Erythroblast (primary cell): ENCODE measurements at regions not wholly inside any gene's neighbourhood (a gene's known extent, or its start where the extent isn't known, plus 50 kb on each side); places are given as distances from the start of the nearest gene placed in this dataset.

Experiments
- GATA1 ChIP-seq: IDR thresholded peaks from 2 replicates; pipeline ENCODE4 v1.6.1; 2011; ENCODE audit warnings: low read depth, mild to moderate bottlenecking, control low read depth, low read length, moderate library complexity
- POLR2A ChIP-seq: IDR thresholded peaks from 2 replicates; pipeline ENCODE4 v1.6.1; 2011; ENCODE audit warnings: mild to moderate bottlenecking, low read length

- no peak for TF ChIP-seq POLR2A
- no peak for TF ChIP-seq GATA1
Observed at GRCh38 chr3:106121491-106122289, 252.9 kb upstream of the CBLB start.
